GM21529 (cell line): ENCODE measurements at regions not wholly inside any gene's neighbourhood (a gene's known extent, or its start where the extent isn't known, plus 50 kb on each side); places are given as distances from the start of the nearest gene placed in this dataset.
"Not testable (repeated sequence)": the region's sequence is repeated elsewhere in the genome, so short reads cannot be mapped to it uniquely, and the experiment has no call there.

Experiments used
- ATAC-seq: cut with Tn5 transposase; IDR thresholded peaks from one replicate; pipeline ENCODE4 v1.9.1; 2021; ENCODE audit not compliant: unreplicated experiment

DNA sequence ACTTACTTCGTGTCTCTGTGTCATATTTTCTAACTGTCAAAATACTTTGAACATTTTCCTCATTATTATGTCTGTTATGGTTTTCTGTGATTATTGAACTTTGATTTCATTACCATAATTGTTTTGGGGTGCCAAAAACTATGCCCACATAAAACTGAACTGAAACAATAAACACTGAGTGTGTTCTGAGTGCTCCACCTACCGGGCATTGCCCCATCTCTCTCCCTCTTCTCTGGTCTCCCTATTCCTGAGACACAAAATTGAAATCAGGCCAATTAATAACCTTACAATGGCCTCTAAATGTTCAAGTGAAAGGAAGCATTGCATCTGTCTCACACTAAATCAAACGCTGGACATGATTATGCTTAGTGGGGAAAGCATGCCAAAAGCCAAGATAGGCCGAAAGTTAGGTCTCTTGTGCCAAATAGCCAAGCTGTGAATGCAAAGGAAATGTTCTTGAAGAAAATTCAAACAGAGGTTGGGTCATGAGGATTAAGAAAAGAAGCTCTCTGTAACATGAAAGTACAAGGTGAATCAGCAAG lies 972.3 kb downstream of the PCDH7 start:
- ATAC-seq: no peak

DNA sequence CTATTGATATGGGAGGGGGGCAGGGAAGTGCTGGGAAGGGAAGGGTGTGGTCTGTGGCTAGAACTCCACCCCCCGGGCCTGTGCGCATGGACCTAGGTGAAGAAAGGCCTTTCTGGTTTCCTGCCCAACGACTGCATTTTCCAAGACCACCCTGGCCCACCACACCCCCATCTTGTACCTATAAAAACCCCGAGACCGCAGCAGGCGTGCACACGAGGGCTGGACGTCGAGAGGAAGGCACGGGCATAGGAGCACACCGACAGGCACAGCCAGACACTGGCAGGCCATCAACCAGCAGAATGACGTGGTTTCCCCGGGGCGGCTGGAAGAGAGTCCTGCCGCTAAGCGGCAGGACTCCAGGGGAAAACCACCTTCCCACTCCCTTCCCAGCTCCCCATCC lies 981.1 kb downstream of the PCDH7 start:
- ATAC-seq: no peak

DNA sequence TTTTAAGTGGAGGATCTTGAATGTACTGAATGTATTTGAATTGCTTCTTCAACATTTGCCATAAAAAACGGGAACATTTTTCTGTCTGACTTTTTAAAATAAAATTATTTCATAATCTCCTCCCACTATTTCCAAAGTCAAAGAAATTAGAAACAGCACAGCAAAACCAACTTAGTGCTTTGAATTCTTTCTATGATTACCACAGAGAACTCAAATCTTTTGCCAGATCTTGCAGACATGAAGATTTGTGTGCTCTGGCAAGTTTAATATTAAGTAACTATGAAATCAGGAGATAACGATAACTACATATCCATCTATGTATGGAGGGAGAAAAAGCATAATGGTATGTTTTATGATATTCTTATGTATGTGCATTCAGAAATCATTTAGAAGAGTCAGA lies 982.2 kb downstream of the PCDH7 start:
- no peak for ATAC-seq

DNA sequence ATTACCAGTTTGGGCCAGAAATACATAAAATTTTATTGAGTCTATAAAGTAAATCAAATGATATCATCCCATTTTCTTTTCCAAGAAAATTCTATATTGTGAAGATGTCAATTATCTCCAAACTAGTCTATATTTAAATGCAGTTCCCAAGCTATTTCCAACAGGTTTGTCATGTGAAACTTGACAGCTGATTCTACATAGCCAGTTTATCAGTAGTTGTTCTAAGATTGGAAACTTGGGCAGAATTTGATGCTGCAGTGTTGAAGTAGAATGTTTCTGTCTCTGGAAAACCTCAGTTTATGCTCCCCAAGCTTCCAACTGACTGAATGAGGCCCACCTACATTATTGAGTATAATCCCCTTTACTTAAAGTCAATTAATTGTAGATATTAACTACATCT lies 994.1 kb downstream of the PCDH7 start:
- no peak for ATAC-seq

DNA sequence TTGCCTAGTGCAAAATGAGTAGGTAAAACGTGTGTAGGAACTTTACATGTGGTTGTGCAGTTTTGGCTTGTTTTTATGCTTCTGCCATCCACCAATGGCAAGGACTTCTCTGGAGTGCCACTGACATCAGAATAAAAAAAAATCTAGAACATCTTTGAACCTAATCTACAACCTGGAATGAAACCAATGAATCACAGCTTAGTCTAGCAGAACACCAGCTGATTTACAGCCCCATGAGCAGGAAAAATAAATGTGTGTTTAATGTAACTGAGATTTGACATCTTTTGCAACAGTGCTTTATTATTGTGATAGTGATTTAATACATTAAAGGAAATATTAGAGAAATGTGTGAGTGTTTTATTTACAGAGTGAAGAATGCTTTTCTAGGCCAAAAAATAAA lies 995.1 kb downstream of the PCDH7 start:
- ATAC-seq: no peak

DNA sequence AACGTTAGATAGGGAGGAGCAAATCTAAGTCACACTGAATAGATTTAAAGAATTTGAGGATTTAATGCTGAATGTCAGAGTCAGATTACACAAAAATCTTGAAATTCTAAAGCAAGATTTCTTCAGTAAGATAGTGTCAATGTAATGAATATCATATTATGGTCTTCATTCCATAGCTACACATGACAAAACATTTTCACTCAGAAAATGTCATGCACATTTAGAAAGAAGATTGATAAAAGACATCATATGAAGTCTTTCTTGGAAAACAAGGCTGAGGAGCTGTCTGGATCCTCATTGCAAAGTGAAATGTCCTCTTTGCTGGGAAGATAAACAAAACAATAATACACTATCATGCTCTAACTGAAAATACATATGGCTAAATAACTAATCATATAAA lies 1006.9 kb downstream of the PCDH7 start:
- ATAC-seq: no peak

DNA sequence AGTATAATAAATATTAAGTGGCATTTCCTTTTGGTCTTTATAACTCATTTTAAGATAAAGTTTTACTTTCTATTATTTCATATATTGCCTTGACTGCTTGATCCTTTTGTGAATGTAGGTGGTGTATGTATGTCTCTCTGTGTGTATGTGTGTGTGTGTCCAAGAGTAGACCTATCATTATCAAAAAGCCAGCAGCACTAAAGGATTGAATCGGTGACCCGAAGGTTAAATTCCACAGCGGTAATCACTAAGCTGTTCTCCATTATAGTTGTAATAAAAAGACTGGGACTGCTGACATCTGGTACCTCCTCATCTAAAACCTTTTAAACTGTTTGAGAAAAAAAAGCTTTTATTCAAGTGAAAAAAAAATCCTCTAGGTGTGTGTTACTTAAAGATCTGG lies 1014.8 kb downstream of the PCDH7 start:
- no peak for ATAC-seq

DNA sequence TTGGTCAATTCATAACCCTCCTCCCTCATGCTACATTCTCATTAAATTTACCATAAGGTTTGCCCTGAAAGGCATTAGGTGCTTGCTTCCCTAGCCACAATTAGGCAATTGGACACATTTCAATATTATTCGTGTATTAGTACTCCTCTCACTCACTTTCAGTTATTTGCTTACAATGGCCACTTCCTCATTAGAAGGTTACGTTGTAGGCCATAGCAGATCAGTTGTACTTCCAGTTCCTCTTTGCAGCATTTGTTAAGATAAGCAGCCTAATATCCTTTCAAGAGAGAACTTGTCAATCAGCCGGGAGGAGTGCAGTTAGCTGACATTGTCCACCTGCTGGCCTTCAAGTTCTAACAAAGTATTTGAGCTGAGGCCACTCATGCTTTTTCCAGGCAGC lies 1017.2 kb downstream of the PCDH7 start:
- ATAC-seq: no peak

DNA sequence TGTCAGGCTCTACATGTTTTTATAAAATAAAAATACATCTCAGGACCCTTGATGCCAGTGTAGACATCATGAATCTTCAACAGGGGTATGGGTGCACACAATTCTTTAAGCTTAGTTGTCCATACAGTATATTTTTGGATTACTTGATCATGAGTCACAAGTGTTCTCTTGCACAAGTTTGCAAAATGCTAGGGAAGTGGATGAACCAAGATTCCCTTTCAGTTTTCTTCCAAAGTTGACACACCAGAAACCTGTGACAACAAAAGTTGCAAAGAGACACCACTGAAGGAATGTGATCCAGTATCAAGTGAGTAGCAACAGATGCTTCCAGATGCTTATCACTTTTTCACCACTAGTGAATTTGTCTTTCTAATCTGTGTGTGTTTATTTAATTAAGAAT lies 1021.2 kb downstream of the PCDH7 start:
- ATAC-seq: no peak

DNA sequence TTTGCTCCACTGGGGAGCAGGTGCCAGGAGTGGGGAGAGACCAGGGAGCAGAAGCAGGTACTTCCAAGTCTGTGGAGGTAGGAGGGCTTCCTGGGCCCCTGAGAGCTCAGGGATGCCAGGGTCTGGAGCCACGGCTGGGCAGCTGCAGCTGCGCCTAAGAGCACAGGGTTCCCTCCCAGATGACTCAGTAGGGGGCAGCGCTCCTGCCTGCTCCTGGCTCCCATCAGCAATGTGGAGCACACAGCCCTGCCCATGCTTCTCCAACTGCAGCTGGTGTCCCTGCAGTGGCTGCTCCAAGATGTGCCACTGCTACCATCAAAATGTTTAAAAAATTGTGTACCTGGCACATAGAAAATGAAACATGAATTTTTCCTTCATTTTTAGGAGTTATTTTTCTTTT lies 1028.2 kb downstream of the PCDH7 start:
- ATAC-seq: no peak

DNA sequence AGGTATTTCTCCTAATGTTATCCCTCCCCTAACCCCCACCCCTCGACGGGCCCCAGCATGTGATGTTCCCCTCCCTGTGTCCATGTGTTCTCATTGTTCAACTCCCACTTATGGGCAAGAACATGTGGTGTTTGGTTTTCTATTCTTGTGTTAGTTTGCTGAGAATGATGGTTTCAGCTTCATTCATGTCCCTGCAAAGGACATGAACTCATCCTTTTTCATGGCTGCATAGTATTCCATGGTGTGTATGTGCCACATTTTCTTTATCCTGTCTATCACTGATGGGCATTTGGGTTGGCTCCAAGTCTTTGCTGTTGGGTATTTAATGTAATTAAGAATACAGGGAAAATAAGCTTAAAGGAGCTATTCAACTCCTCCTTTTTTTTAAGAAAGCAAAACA lies 1030.4 kb downstream of the PCDH7 start:
- not testable (repeated sequence) for ATAC-seq

DNA sequence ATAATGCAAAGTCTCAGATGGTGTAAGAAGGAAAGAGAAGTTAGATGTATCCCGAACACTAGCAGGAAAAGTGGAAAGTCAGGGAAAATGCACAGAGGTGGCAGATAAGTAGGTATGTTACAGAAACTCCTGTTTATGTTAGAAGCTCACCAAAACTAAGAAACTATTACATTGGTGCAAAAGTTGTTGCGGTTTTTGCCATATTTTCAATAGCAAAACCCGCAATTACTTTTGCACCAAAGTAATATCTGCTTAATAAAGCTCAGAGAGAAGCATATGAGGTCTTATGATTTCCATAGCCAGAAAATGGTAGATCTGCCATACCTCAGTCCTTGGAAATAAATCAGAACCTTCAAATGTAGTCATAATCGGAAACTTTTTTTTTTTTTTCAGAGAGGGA lies 1035.6 kb downstream of the PCDH7 start:
- ATAC-seq: no peak

DNA sequence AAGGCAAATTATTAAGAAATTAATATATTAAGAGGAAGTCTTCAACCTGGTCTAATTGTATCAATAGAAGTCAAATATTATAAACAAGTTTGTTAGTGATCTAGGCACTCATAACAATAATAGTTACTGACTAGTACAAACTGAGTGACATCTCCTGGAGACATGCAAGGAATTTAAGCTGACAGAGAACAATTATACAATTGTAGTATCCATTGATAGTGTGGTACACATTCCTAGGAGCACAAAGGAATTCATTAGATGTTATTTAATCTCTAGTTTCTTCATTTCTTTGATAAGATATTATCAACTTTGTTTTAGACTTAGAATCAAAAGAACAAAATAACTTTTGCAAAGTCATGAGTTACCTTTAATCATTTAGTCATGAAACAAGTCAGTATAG lies 1048.6 kb downstream of the PCDH7 start:
- ATAC-seq: no peak

DNA sequence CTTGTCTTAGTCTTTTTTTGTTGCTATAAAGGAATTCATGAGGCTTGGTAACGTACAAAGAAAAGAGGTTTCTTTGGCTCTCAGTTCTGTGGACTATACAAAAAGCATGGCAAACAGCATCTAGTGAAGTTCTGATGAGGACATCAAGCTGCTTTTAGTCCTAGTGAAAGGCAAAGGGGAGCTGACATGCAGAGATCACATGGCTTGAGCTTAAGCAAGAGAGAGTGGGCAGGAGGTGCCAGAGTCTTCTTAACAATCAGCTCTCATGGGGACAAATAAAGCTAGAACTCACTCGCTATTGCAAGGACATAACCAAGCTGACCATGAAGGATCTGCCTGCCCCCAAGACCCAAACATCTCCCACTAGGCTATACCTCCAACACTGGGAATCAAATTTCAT lies 1063.1 kb downstream of the PCDH7 start:
- ATAC-seq: no peak

DNA sequence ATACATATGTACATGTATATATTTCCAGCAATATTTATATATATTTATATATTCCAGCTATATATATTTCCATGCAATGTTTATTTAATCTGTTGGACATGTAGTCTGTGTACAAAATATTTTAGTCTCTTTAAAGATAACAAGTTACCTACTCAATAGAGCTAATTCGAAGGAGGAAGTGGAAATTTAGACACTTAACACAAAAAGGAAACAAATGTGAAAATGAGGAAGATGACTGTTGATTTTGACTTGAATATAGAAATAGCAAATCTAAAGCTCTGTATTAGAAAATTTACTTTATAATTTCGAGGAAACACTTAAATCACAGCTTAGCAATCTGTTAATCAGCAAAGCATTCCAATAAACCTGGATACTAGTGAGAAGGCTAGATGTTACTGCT lies 1064.4 kb downstream of the PCDH7 start:
- no peak for ATAC-seq

DNA sequence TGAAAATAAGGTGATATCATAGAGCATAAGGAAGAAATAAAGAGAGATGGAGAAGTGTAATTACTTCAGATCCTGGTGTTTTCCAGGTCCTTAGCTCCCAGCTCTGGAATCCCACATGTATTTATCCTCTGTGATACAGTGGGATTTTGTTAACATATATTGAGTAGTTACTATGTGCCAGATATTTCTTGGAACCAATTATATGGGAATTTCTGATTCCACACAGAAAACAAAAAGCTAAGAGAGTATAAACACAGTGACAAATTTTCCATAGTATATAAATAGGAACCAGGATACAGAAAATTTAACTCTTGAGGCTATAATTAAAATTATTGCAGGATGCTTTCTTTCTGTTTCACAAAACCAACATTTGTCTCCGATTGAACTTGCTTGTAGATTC lies 1067.5 kb downstream of the PCDH7 start:
- no peak for ATAC-seq

DNA sequence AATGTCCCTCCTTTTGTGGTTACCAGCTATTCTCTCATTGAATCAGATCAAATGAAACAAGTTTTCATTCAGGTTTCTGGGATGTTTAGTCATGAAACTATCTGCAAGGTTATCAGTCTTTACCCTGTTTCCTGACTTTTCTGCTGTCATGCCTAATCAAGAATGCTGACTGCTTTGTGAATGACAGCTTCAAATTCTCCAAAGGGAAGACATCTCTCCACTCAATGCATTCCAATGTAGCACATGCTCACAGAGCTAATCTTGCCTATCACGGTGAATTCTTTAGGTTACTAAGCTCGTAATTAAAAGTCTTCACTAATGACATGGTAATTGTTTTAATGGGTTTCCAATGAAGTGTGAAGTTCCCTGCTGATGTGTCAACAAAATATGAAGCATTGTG lies 1068.5 kb downstream of the PCDH7 start:
- ATAC-seq: no peak

DNA sequence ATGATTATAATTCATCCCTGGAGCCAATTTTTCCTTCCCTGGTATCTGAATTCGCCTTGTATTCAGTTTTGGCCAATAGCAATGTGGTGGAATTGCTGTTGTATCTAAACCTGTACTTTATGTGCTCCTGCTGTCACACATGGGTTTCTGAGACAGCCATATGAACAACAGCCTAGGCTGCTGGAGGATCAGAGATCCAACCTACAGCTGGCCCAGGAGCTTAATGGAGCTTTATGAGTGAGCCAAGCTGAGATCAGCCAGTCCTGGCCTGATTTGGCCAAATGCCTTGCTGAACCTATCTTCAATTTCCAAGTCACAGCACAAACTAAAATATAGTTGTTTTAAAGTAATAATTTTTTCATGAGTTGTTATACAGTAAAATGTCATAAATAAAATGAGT lies 1071.5 kb downstream of the PCDH7 start:
- no peak for ATAC-seq

DNA sequence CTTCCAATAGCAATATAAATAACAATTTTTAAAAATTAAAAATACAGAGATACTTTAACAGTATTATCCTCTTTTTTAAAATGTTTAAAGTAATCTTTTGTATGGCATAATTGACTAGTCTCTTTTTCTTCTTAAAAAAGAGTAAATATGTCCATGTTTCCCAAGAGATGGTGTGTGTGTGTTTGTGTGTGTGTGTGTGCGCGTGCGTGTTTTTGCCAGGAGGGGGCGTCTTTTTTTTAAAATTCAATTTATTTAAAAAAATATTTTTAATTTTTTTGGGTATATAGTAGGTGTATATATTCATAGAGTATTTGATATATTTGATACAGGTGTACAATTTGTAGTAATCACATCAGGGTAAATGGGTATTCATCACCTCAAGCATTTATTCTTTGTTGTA lies 1073.7 kb downstream of the PCDH7 start:
- no peak for ATAC-seq

DNA sequence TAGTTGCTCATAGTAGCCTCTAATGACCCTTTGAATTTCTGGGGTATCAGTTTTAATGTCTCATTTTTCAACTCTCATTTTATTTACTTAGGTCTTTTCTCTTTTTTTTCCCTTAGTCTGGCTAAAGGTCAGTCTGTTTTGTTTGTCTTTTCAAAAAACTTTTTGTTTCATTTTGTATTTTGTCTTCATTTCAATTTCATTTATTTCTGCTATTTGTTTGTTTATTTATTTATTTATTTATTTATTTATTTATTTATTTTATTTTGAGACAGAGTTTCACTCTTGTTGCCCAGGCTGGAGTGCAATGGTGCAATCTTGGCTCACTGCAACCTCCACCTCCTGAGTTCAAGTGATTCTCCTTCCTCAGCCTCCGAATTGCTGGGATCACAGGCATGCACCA lies 1076.9 kb downstream of the PCDH7 start:
- not testable (repeated sequence) for ATAC-seq

DNA sequence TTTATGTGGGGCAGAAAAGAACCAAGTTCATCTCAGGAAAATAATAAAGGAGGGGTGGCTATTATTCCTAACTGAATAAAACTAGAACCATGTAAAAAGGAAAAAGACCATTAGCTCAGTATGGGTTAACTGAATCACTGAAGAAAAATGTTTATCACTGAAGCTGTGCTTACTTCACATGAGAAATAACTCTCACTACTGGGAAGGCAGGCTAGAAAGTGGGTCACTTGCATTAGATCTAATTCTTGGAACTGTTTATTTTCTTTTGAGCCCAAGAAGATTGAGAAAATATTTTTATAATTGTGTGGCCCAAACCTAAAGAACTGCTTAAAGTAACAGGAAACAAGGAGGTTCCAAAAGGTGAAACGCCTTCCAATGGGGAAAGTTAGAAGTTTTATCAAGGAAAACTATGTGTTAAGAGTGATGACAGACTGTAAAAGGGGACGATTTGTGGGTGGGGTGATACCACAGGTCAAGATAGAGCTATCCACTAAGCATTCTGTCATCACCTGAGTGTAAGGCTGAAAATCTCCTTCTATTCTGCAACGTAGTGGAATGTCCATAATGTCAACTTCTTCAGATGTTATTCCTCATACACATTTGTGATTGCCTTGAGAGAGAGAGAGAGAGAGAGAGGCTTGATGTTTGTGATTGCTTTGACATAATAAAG lies 1083.5 kb downstream of the PCDH7 start:
- ATAC-seq: no peak

DNA sequence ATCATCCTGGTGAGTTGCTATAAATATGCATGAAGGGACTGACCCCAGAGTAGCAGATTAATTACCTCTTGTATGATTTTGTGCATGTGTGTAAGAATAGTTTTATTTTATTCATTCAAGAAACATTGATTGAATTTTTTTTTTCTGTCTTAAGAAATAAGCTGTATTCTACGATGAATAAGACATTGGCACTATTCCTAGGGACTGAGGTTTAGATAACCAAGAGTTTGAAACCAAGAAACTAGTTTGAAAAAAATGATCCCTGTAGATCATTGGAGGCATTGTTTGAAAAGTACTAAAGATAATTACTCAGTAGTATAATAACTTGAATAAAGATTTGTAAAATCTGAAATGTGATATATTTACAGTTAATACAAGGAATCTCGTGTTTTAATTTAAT lies 1086.9 kb downstream of the PCDH7 start:
- no peak for ATAC-seq

DNA sequence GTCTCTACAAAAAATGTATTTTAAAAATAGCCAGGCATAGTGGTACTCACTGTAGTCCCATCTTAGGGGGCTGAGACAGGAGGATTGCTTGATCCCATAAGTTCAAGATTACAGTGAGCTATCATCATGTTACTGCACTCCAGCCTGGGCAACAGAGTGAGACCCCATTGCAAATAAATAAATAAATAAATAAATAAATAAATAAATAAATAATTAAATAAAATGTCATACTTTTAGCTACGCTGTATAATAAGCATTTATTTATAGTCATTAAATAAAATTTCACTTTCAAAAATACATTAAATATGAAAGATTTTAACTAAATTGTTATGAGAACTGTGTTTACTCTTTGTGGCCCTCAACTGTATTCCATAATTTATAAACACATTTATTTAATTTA lies 1124.2 kb downstream of the PCDH7 start:
- no peak for ATAC-seq
